B cell (primary cell): ENCODE measurements at regions not wholly inside any gene's neighbourhood (a gene's known extent, or its start where the extent isn't known, plus 50 kb on each side); places are given as distances from the start of the nearest gene placed in this dataset.

Experiments
- ATAC-seq: fragments of 200-7000 bp; cut with Tn5 transposase; one replicate; pipeline ENCODE4 v1.10.0; 2021; ENCODE audit warnings: low read depth, mild to moderate bottlenecking, moderate number of reproducible peaks, moderate library complexity
- CTCF ChIA-PET: fragments of 350-600 bp; sonication (Branson Sonifier 250); formaldehyde crosslinking; loops from one replicate; lab custom pipeline; 2021; ENCODE audit warnings: antibody characterized with exemption, inconsistent platforms; lab: Charles Lee
- POLR2A ChIA-PET: fragments of 350-600 bp; sonication (Branson Sonifier 250); formaldehyde crosslinking; loops from one replicate; lab custom pipeline; 2021; ENCODE audit warnings: antibody characterized with exemption; lab: Charles Lee
- DNase-seq: peaks from one replicate; pipeline ENCODE4 v3.0.0; 2013
- H2AFZ ChIP-seq: 2 replicates; pipeline ENCODE4 v1.6.1; 2012; ENCODE audit warnings: mild to moderate bottlenecking, low read depth, low read length; ENCODE audit not compliant: insufficient read depth, poor library complexity, severe bottlenecking
- H3K27ac ChIP-seq, 2 donors: 1 replicate in 1 of 2; 2 replicates in 1 of 2; pipeline ENCODE4 v1.5.1; 2012 to 2013; ENCODE audit warnings: low read length in 2 of 2, mild to moderate bottlenecking in 2 of 2, moderate library complexity in 1 of 2
- H3K27me3 ChIP-seq, 4 experiments: fragments of 200-600 bp in 1 of 4; sonication (generic) in 1 of 4; replicated peaks in 1 of 4; 1 replicate in 2 of 4; 2 replicates in 2 of 4; pipeline versions ENCODE4 v1.6.1 to v1.7.0; 2013 to 2016; ENCODE audit warnings: low read length in 3 of 4, mild to moderate bottlenecking in 2 of 4, mixed read lengths in 1 of 4, moderate library complexity in 1 of 4; ENCODE audit not compliant: insufficient read depth in 4 of 4, control insufficient read depth in 3 of 4; ENCODE audit errors: control extremely low read depth in 1 of 4
- H3K36me3 ChIP-seq, 2 experiments: replicated peaks in 1 of 2; 1 replicate in 1 of 2; 2 replicates in 1 of 2; pipeline versions ENCODE4 v1.6.1 to v1.7.1; 2013; ENCODE audit warnings: low read length in 1 of 2; ENCODE audit not compliant: insufficient read depth in 2 of 2, control insufficient read depth in 1 of 2; ENCODE audit errors: control extremely low read depth in 1 of 2, extremely low read depth in 1 of 2
- H3K4me1 ChIP-seq, 2 donors: fragments of 200-600 bp in 1 of 2; sonication (generic) in 1 of 2; 1 replicate in 1 of 2; 2 replicates in 1 of 2; pipeline versions ENCODE4 v1.5.1 to v1.6.1; 2013 to 2017; ENCODE audit warnings: low read length in 2 of 2; ENCODE audit not compliant: control insufficient read depth in 2 of 2, insufficient read depth in 2 of 2
- H3K4me2 ChIP-seq: replicated peaks from 2 replicates; pipeline ENCODE3; 2012; ENCODE audit warnings: mild to moderate bottlenecking, low read depth, low read length; ENCODE audit not compliant: poor library complexity, severe bottlenecking
- H3K4me3 ChIP-seq, 5 experiments: fragments of 200-600 bp in 1 of 5; sonication (generic) in 1 of 5; 1 replicate in 3 of 5; 2 replicates in 2 of 5; pipeline versions ENCODE4 v1.5.1 to v1.7.0; 2011 to 2016; ENCODE audit warnings: low read length in 4 of 5, mild to moderate bottlenecking in 4 of 5, low read depth in 2 of 5, control low read depth in 1 of 5, moderate library complexity in 1 of 5; ENCODE audit not compliant: insufficient read depth in 1 of 5; ENCODE audit errors: control extremely low read depth in 1 of 5, extremely low read depth in 1 of 5
- H3K79me2 ChIP-seq: fragments of 200-600 bp; sonication (generic); one replicate; pipeline ENCODE4 v1.6.0; 2016; ENCODE audit warnings: low read length; ENCODE audit not compliant: control insufficient read depth, insufficient read depth
- H3K9ac ChIP-seq: fragments of 200-600 bp; sonication (generic); 2 replicates; pipeline ENCODE4 v1.6.1; 2017; ENCODE audit warnings: mild to moderate bottlenecking, low read length, moderate library complexity
- H3K9me3 ChIP-seq, 3 donors: one replicate each; pipeline versions ENCODE4 v1.6.1 to v1.7.1; 2013; ENCODE audit warnings: low read length in 2 of 3; ENCODE audit not compliant: control insufficient read depth in 2 of 3, insufficient read depth in 1 of 3; ENCODE audit errors: control extremely low read depth in 1 of 3
- H4K20me1 ChIP-seq: 2 replicates; pipeline ENCODE4 v1.6.0; 2012; ENCODE audit warnings: mild to moderate bottlenecking, low read length; ENCODE audit not compliant: insufficient read depth, control insufficient read depth, poor library complexity, severe bottlenecking
- H3K27ac Mint-ChIP-seq: one replicate; pipeline ENCODE4 v1.8.0; 2021; ENCODE audit warnings: mixed read lengths
- H3K27me3 Mint-ChIP-seq: one replicate; pipeline ENCODE4 v1.8.0; 2021; ENCODE audit warnings: mixed read lengths
- H3K4me1 Mint-ChIP-seq: one replicate; pipeline ENCODE4 v1.8.0; 2021; ENCODE audit warnings: mixed read lengths
- H3K4me3 Mint-ChIP-seq: one replicate; pipeline ENCODE4 v1.8.0; 2021; ENCODE audit warnings: mixed read lengths
- H3K9me3 Mint-ChIP-seq: one replicate; pipeline ENCODE4 v1.8.0; 2022; ENCODE audit warnings: mixed read lengths; ENCODE audit not compliant: insufficient read depth
- EZH2 ChIP-seq: IDR thresholded peaks from 2 replicates; pipeline ENCODE4 v1.6.1; 2012; ENCODE audit warnings: borderline replicate concordance, low read depth, mild to moderate bottlenecking, moderate library complexity, low read length; ENCODE audit not compliant: insufficient read depth, poor library complexity, severe bottlenecking
- WGBS: methylation state at CpG from one replicate; pipeline ENCODE4 v1.1.5; 2013; ENCODE audit warnings: missing lambda C conversion rate; ENCODE audit not compliant: insufficient coverage; 5-methylcytosine and 5-hydroxymethylcytosine counted together
- intact Hi-C: fragments of 100-400 bp; cut with micrococcal nuclease; formaldehyde crosslinking; loops from one replicate; pipeline ENCODE4 v1.10.0; 2022
- TF ChIP-seq, protein P1 (sequence below): fragments of 200-600 bp; IDR thresholded peaks from one replicate; pipeline ENCODE4 v1.8.0; 2022; ENCODE audit warnings: antibody characterized with exemption, mild to moderate bottlenecking

- intact Hi-C loops = no loop called here
- H3K27me3 ChIP-seq = no peaks in the 10 kb centered on the region
- ChIA-PET CTCF (interaction anchor here (0.7 kb wide), 1 partner anchor 17 kb away, joined by 4 read pairs; no protein-coding TSS in a partner anchor), POLR2A (no interaction called here)
- no peaks in the 10 kb centered on the region for H3K4me1 ChIP-seq
- no peak overlapping the region for H3K27ac ChIP-seq
- H3K4me2 ChIP-seq = no peak overlapping the region
- ATAC-seq = no peak
- peaks cover 0 to 5% (median 0%) of the 10 kb centered on the region in 3 donors for H3K9me3 ChIP-seq
- no peak for TF ChIP-seq EZH2
- TF ChIP-seq, protein P1, sequence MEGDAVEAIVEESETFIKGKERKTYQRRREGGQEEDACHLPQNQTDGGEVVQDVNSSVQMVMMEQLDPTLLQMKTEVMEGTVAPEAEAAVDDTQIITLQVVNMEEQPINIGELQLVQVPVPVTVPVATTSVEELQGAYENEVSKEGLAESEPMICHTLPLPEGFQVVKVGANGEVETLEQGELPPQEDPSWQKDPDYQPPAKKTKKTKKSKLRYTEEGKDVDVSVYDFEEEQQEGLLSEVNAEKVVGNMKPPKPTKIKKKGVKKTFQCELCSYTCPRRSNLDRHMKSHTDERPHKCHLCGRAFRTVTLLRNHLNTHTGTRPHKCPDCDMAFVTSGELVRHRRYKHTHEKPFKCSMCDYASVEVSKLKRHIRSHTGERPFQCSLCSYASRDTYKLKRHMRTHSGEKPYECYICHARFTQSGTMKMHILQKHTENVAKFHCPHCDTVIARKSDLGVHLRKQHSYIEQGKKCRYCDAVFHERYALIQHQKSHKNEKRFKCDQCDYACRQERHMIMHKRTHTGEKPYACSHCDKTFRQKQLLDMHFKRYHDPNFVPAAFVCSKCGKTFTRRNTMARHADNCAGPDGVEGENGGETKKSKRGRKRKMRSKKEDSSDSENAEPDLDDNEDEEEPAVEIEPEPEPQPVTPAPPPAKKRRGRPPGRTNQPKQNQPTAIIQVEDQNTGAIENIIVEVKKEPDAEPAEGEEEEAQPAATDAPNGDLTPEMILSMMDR = no peak
- H2AFZ ChIP-seq = no peak overlapping the region
- no peak overlapping the region for H3K9ac ChIP-seq
- no peak for DNase-seq
- H3K79me2 ChIP-seq = no peaks in the 10 kb centered on the region
- no peaks in the 10 kb centered on the region for H4K20me1 ChIP-seq
- H3K4me3 Mint-ChIP-seq = no peak overlapping the region
- no peak overlapping the region for H3K27ac Mint-ChIP-seq
- H3K27me3 Mint-ChIP-seq = no peaks in the 10 kb centered on the region
- no peaks in the 10 kb centered on the region for H3K9me3 Mint-ChIP-seq
- WGBS = no CpG with 5 or more reads among the region's 1 CpG
- no peak overlapping the region for H3K4me3 ChIP-seq
- H3K4me1 Mint-ChIP-seq = no peaks in the 10 kb centered on the region
- H3K36me3 ChIP-seq = no peaks in the 10 kb centered on the region
Observed at GRCh38 chr4:144501231-144501780, 144.7 kb upstream of the HHIP start.

GRCh38 chr4:144504883-144505282 is 141.1 kb upstream of the HHIP start:
- ATAC-seq = no peak
- POLR2A ChIA-PET = no interaction called here
- Histone ChIP-seq H3K9me3 (peaks cover 0 to 5% (median 0%) of the 10 kb centered on the region in 3 donors), H4K20me1 (no peaks in the 10 kb centered on the region), H2AFZ (no peak overlapping the region), H3K27me3 (peaks cover 0 to 2% (median 0%) of the 10 kb centered on the region in 4 experiments), H3K36me3 (no peaks in the 10 kb centered on the region), H3K79me2 (no peaks in the 10 kb centered on the region), H3K4me3 (no peak overlapping the region), H3K4me2 (no peak overlapping the region), H3K27ac (no peak overlapping the region), H3K9ac (no peak overlapping the region), H3K4me1 (no peaks in the 10 kb centered on the region)
- H3K27ac Mint-ChIP-seq = no peak overlapping the region
- H3K9me3 Mint-ChIP-seq = no peaks in the 10 kb centered on the region
- no peak for DNase-seq
- intact Hi-C loops = no loop called here
- no peaks in the 10 kb centered on the region for H3K27me3 Mint-ChIP-seq
- no peaks in the 10 kb centered on the region for H3K4me1 Mint-ChIP-seq
- H3K4me3 Mint-ChIP-seq = no peak overlapping the region
- TF ChIP-seq, protein P1 = no peak
- no peak for TF ChIP-seq EZH2
- CTCF ChIA-PET = no interaction called here
- WGBS = no CpG with 5 or more reads among the region's 4 CpGs
